K562 (cell line): ENCODE measurements at regions not wholly inside any gene's neighbourhood (a gene's known extent, or its start where the extent isn't known, plus 50 kb on each side); places are given as distances from the start of the nearest gene placed in this dataset.

Experiments used
- CEBPB ChIP-seq: fragments of 450-650 bp; IDR thresholded peaks from 2 replicates; pipeline ENCODE4 v1.6.1; 2016; ENCODE audit warnings: missing genetic modification characterization, missing compliant biosample characterization
- ESRRA ChIP-seq: fragments of 450-650 bp; IDR thresholded peaks from 2 replicates; pipeline ENCODE4 v1.6.1; 2014; ENCODE audit warnings: low read depth, mild to moderate bottlenecking, moderate library complexity, borderline replicate concordance
- FOXA1 ChIP-seq: fragments of 450-650 bp; IDR thresholded peaks from 2 replicates; pipeline ENCODE4 v1.6.1; 2016; ENCODE audit warnings: mild to moderate bottlenecking, borderline replicate concordance
- FOXP1 ChIP-seq: sonication (generic); formaldehyde crosslinking; IDR thresholded peaks from 2 replicates; pipeline ENCODE4 v1.8.0; 2022; ENCODE audit warnings: mild to moderate bottlenecking, missing genetic modification reagents
- ILF3 ChIP-seq: fragments of 450-650 bp; IDR thresholded peaks from 2 replicates; pipeline ENCODE4 v1.6.1; 2018; ENCODE audit warnings: antibody characterized with exemption, mild to moderate bottlenecking, moderate library complexity, borderline replicate concordance
- KDM4B ChIP-seq, 2 experiments: fragments of 450-650 bp in 1 of 2; sonication (generic) in 1 of 2; IDR thresholded peaks; 2 replicates each; pipeline ENCODE4 v1.6.1; 2016 to 2017; ENCODE audit warnings: borderline replicate concordance in 2 of 2, antibody characterized with exemption in 1 of 2, low read depth in 1 of 2, mild to moderate bottlenecking in 1 of 2
- PTRF ChIP-seq: fragments of 450-650 bp; IDR thresholded peaks from 2 replicates; pipeline ENCODE4 v1.6.1; 2016; ENCODE audit warnings: mild to moderate bottlenecking, missing genetic modification characterization, missing compliant biosample characterization
- SMC3 ChIP-seq: conservative IDR thresholded peaks from 2 replicates; pipeline ENCODE4 v1.6.1; 2011; ENCODE audit warnings: low read depth, low read length, improper control_type of control experiment; ENCODE audit not compliant: insufficient read depth
- TOE1 ChIP-seq, 2 experiments: fragments of 450-650 bp in 1 of 2; sonication (generic) in 1 of 2; formaldehyde crosslinking in 1 of 2; IDR thresholded peaks; 2 replicates each; pipeline versions ENCODE4 v1.7.1 to v1.8.0; 2016 to 2022; ENCODE audit warnings: borderline replicate concordance in 2 of 2, mild to moderate bottlenecking in 2 of 2, antibody characterized with exemption in 1 of 2, inconsistent platforms in 1 of 2, low read depth in 1 of 2, missing genetic modification reagents in 1 of 2, moderate library complexity in 1 of 2
- YY1 ChIP-seq, 3 experiments: IDR thresholded peaks; 2 replicates each; pipeline ENCODE4 v1.6.1; 2011; ENCODE audit warnings: low read length in 2 of 3, mild to moderate bottlenecking in 2 of 3, moderate library complexity in 2 of 3, borderline replicate concordance in 1 of 3, control low read depth in 1 of 3, low read depth in 1 of 3; ENCODE audit not compliant: insufficient read depth in 3 of 3, insufficient replicate concordance in 2 of 3, control insufficient read depth in 1 of 3, insufficient read length in 1 of 3; ENCODE audit errors: extremely low read depth in 1 of 3
- ZKSCAN3 ChIP-seq: fragments of 250-450 bp; sonication (Bioruptor Pico); IDR thresholded peaks from 2 replicates; pipeline ENCODE4 v1.4.0; 2020
- ZNF165 ChIP-seq: fragments of 250-450 bp; sonication (Bioruptor Pico); IDR thresholded peaks from 2 replicates; pipeline ENCODE4 v1.4.0; 2020; ENCODE audit warnings: borderline replicate concordance
- ZNF407 ChIP-seq: fragments of 450-650 bp; IDR thresholded peaks from 2 replicates; pipeline ENCODE4 v1.6.1; 2016; ENCODE audit warnings: low read depth
- ZNF511 ChIP-seq: sonication (generic); formaldehyde crosslinking; IDR thresholded peaks from 2 replicates; pipeline ENCODE4 v1.8.0; 2022; ENCODE audit warnings: mild to moderate bottlenecking, missing genetic modification reagents
- TF ChIP-seq, protein P1 (sequence below): fragments of 250-450 bp; sonication (Bioruptor Pico); IDR thresholded peaks from 2 replicates; pipeline ENCODE4 v1.4.0; 2020

DNA sequence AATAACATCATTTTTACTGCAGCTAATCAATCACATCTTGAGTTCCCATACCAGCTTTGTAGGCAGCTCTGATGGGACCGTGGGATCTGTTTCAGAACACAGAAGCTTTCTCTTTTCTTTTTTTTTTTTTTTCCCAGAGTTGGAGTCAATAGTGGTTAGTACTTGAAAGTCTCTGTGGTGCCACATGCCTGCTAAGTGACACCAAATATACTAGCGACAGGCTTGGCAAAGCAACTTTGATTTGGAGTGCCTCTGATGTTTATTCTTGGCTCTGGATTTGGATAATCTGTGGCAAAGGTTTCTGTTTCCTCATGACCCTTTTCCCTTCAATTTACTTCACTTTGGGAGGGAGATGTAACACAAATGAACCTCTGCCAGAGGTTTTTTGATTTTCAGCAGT lies 681.4 kb upstream of the TENM4 start (continued):
- TF ChIP-seq ZNF407 (no peak), PTRF (tag) (no peak), FOXP1 (CRISPR knock-in tag) (no peak), ESRRA (no peak), TOE1 (IDR thresholded peaks at IDR 0.05; ENCODE audit: borderline replicate concordance) (no peak), TOE1 (CRISPR knock-in tag; IDR thresholded peaks at IDR 0.05; ENCODE audit: borderline replicate concordance, low read depth) (no peak), ZKSCAN3 (CRISPR knock-in tag) (no peak), ILF3 (no peak), CEBPB (tag) (no peak), SMC3 (no peak), YY1 (IDR thresholded peaks at IDR 0.05; ENCODE audit: borderline replicate concordance in 1 of 3, control insufficient read depth in 1 of 3, extremely low read depth in 1 of 3, insufficient read depth in 3 of 3, insufficient read length in 1 of 3, insufficient replicate concordance in 2 of 3, low read depth in 1 of 3, low read length in 2 of 3) (no peak), ZNF511 (no peak), FOXA1 (no peak), KDM4B (IDR thresholded peaks at IDR 0.05; ENCODE audit: borderline replicate concordance in 2 of 2, low read depth in 1 of 2) (no peak), ZNF165 (no peak)
- TF ChIP-seq, protein P1, sequence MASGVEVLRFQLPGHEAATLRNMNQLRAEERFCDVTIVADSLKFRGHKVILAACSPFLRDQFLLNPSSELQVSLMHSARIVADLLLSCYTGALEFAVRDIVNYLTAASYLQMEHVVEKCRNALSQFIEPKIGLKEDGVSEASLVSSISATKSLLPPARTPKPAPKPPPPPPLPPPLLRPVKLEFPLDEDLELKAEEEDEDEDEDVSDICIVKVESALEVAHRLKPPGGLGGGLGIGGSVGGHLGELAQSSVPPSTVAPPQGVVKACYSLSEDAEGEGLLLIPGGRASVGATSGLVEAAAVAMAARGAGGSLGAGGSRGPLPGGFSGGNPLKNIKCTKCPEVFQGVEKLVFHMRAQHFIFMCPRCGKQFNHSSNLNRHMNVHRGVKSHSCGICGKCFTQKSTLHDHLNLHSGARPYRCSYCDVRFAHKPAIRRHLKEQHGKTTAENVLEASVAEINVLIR (CRISPR knock-in tag): no peak
